NAMALWA (cell line): ENCODE measurements at regions not wholly inside any gene's neighbourhood (a gene's known extent, or its start where the extent isn't known, plus 50 kb on each side); places are given as distances from the start of the nearest gene placed in this dataset.
"Not testable (repeated sequence)": the region's sequence is repeated elsewhere in the genome, so short reads cannot be mapped to it uniquely, and the experiment has no call there.

Source experiments
- DNase-seq: peaks from one replicate; pipeline ENCODE4 v3.0.0-alpha.2; 2015; ENCODE audit warnings: low spot score

GRCh38 chr17:26936645-26937044 lies 357.3 kb upstream of the WSB1 start:
- DNase-seq: not testable (repeated sequence)

DNA sequence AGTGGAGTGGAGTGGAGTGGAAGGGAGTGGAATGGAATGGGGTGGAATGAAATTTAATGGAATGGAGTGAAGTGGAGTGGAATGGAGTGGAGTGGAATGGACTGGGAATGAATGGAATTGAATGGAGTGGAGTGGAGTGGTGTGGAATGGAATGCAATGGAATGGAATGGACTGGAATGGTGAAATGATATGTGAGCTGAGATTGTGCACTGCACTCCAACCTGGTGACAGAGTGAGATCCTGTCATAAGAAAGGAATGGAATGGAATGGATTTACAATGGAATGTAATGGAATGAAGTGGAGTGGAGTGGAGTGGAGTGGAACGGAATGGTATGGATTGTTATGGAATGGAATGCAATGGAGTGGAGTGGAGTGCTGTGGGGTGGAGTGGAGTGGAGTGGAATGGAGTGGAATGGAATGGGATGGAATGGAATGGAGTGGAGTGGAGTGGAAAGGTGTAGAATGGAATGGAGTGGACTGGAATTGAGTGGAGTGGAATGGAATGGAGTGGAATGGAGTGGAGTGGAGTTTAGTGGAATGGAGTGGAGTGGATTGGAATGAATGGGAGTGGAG lies 356.1 kb upstream of the WSB1 start:
- DNase-seq: not testable (repeated sequence)

- DNase-seq: not testable (repeated sequence)
Observed at GRCh38 chr17:26939755-26940154, 354.2 kb upstream of the WSB1 start.

GRCh38 chr17:26940587-26940986 lies 353.3 kb upstream of the WSB1 start:
- not testable (repeated sequence) for DNase-seq

DNA sequence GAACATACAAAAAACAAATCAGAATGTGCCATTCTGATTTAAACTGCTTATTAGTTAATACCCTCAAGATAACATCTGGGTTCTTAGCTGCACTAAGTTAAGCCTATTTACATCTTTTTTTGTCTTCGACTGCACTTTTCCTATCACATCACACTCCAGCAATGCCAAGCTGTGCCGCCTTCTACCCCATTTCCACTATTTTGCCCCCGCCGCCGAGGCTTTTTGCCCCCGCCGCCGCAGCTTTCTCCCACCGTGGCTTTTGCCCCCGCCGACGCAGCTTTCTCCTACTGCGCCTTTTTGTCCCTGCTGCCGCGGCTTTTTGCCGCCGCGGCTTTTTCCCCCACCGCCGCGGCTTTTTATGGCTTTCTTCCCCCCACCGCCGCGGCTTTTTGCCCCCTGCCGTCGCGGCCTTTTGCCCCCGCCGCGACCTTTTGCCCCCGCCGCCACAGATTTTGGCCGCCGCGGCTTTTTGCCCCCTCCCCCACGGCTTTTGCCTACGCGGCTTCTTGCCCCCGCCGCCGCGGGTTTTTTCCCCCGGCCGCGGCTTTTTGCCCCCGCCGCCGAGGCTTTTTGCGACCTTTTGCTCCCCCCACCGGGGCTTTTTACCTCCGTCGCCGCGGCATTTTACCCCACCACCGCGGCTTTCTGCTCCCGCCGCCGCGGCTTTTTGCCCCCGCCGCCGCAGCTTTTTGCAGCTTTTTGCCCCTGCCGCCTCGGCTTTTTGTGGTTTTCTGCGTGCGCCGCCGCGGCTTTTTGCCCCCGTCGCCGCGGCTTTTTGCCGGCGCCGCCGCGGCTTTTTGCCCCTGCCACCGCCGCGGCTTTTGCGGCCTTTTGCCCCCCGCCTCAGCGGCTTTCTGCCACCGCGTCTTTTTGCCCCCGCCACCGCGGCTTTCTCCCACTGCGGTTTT lies 331.4 kb upstream of the WSB1 start:
- no peak for DNase-seq

DNA sequence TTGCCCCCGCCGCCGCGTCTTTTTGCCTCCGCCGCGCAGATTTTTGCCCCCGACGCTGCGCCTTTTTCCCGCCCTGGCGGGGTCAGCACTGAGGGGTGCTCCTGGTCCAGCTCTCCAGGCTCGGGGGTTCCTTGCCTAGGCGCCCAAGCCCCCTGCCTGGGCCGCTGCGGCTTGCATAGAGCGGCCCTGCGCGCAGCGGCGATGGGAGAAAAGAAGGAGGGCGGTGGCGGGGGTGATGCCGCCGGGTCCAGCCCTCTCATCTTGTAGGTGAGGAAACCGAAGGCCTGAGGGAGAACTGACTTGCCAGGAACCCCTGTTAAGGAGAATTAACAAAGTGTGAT lies 330.8 kb upstream of the WSB1 start:
- DNase-seq: no peak

DNA sequence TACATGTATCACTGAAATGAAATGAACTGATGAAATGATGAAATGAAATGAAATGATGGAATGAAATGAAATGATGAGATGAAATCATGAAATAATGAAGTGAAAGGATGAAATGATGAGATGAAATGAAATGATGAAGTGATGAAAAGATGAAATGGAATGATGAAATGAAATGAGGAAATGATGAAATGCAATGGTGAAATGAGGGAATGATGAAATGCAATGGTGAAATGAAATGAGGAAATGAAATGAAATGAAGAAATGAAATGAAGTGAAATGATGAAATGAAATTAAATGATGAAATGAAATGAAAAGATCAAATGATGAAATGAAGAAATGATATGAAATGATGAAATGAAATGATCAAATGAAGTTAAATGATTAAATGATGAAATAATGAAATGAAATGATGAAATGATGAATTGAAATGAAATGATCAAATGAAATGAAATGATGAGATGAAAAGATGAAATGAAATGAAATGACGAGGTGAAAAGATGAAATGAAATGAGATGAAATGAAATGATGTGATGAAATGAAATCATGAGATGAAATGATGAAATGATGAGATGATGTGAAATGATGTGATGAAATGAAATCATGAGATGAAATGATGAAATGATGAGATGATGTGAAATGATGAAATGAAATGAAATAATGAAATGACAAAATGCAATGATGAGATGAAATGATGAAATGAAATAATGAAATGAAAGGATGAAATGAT lies 327.9 kb upstream of the WSB1 start:
- DNase-seq: not testable (repeated sequence)

- not testable (repeated sequence) for DNase-seq
Observed at GRCh38 chr17:26966625-26967179, 327.2 kb upstream of the WSB1 start.

DNA sequence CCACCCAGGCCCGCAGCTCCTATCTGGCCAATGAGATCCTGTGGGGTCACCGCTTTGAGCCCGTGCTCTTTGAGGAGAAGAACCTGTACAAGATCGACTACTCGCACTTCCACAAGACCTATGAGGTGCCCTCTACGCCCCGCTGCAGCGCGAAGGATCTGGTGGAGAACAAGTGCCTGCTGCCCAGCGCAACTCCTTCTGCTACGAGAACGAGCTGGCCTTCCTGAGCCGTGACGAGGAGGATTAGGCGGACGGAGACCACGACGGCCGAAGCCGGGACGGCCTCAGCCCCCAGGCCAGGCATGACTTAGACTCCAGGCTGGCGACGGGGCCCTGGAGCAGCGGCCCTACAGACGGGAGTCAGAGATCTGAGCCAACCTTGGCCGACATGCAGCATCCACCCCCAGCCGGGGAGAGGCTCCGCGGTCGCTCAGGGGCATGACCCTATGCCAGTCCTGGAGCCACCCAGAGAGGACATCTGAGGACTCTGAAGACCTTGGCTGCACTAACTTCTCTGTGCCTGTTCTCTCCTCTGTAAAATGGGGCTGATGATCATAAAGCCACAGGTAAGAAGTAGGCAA lies 312.0 kb upstream of the WSB1 start:
- not testable (repeated sequence) for DNase-seq

- not testable (repeated sequence) for DNase-seq
Observed at GRCh38 chr17:26982563-26982962, 311.4 kb upstream of the WSB1 start.

DNA sequence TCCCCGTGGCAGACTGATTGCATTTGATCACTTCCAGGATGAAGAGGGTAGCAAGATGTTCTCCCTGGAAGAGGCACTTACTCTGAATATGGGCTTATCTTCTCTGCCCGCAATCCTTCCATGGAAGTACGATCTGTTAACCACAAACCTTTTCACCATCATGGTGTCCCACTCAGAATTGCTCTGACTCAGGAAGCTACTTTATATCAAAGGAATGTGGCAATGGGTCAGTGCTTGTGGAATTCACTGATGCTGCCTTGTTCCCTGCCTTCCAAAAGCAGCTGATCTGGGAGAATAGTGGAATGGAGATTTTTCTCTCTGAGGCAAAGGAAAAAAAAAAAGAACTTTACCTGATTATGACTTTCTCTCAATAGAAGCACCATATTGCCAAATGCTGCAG lies 306.1 kb upstream of the WSB1 start:
- DNase-seq: not testable (repeated sequence)

- DNase-seq: not testable (repeated sequence)
Observed at GRCh38 chr17:26994648-26995047, 299.3 kb upstream of the WSB1 start.

GRCh38 chr17:26996146-26996916 lies 297.6 kb upstream of the WSB1 start:
- not testable (repeated sequence) for DNase-seq

DNA sequence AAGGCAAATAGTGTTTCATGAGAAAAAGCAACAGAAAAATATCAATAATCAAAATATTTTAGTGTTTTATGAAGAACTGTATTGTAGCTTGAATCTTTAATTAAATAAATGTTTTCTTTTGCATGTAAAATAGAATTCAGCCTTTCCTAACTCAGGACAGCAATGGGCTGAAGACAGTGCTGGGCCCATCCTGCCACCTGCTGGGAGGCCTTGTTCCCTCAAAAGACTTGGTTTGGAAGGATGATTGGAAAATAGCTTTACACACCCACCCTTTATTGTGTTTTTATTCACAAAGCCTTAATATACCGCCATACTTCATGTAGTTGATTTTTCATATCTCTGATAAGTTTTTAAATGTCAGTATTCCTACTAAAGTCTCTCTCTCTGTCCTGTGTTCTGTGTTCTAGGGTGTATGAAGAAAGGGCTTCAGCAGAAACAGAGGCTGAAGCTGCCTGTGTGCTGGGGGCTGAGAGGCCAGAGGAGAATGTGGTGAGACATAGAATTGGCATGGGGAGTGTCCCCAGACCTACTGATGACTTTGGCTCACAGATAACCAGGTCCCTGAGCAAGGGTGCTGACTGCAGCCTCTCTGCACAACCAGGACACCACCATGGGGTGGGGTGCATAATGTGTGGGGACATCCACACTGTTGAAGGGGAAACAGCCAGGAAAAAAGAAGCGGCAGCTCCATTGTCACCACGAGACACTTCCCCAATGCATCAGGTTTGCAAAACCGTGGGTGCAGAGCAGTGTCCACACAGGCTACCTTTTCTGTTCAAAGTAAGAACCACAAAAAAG lies 286.0 kb upstream of the WSB1 start:
- not testable (repeated sequence) for DNase-seq

GRCh38 chr17:27009087-27009486 lies 284.8 kb upstream of the WSB1 start:
- no peak for DNase-seq

DNA sequence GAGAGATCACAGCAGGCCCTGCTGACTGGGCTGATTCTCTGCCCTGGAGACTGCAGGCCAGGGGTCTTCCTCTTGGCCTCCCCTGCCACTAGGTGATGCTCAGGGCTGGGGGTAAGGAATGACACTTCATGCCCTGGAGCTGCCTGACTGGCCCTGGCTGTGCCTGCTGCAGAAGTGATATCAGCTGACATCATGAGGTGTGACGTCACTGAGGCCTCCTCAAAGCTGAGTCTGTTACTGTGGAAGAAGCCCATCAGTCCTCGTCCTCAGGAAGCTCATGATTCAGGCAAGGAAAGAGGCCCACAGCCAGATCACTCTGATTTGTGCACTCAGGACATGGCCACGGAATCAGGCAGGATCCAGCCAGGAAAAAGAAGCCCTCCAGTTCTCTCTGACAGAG lies 283.8 kb upstream of the WSB1 start:
- DNase-seq: not testable (repeated sequence)

DNA sequence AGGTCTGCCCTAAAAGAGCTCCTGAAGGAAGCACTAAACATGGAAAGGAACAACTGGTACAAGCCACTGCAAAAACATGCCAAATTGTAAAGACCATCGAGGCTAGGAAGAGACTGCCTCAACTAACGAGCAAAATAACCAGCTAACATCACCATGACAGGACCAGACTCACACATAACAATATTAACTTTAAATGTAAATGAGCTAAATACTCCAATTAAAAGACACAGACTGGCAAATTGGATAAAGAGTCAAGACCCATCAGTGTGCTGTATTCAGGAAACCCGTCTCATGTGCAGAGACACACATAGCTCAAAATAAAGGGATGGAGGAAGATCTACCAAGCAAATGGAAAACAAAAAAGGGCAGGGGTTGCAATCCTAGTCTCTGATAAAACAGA lies 263.4 kb upstream of the WSB1 start:
- DNase-seq: not testable (repeated sequence)

- DNase-seq: peak; percentile 73
Observed at GRCh38 chr17:27038676-27039075, 255.2 kb upstream of the WSB1 start.

DNA sequence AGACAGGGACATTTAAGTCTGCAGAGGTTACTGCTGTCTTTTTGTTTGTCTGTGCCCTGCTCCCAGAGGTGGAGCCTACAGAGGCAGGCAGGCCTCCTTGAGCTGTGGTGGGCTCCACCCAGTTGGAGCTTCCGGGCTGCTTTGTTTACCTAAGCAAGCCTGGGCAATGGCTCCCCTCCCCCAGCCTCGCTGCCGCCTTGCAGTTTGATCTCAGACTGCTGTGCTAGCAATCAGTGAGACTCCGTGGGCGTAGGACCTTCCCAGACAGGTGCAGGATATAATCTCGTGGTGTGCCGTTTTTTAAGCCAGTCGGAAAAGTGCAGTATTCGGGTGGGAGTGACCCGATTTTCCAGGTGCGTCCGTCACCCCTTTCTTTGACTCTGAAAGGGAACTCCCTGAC lies 248.9 kb upstream of the WSB1 start:
- DNase-seq: not testable (repeated sequence)

DNA sequence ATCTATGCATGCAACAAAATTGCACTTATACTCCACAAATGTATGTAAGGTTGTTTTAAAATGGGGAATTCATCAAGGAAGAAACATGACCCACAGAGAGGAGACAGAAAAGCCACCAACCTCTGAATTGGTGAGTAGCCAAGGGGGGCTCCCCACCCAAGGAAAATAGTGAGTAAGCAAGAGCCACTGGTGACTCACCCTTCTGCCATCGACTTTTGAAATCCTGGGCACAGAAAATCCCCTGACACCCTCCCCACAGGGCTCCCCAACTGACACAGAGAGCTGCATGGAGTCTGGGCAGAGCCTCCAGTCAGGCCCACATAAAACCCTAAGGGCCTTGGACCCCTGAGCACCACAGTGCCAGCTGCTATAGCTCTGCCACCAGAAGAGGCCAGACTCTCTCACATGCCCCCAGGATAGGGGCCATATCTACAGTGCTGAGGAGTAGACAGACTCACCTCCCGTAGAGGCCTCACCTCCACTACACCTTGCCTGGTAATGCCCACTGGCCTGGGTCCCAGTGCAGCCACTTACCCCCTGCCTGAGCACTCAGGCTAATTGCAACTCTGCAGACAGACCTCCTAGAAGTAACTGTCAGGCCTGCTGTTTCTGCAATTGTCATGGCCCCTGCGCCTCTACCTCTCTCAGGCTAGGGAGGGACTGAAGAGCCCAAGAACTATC lies 244.7 kb upstream of the WSB1 start:
- DNase-seq: no peak
